Ammon's horn (tissue), 1 donor: ENCODE measurements at regions not wholly inside any gene's neighbourhood (a gene's known extent, or its start where the extent isn't known, plus 50 kb on each side); places are given as distances from the start of the nearest gene placed in this dataset.

Experiments
- DNase-seq: peaks from one replicate; pipeline ENCODE4 v3.0.0-alpha.2; 2016; ENCODE audit warnings: low spot score

GRCh38 chr21:27129215-27129614 lies 162.3 kb upstream of the ADAMTS5 start:
- DNase-seq = no peak

DNA sequence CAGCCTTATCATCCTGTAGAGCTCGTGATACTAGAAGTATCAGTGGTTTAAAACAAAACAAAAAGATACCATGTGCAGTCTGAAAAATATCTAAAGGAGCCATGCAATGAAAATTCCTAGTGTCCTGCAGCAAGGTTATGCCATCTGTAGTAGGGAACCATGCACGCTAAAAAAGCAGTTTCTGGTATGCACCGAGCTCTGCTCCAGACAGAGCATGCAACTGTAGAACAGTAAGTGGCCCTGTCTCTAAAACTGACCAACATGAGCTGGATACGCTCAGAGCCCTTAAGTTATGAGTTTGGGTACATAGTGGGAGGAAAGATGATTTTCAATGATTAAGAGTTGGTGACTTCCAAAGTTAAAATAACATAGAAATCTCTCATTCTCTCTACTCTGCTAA lies 159.3 kb upstream of the ADAMTS5 start:
- no peak for DNase-seq

- DNase-seq = no peak
Observed at GRCh38 chr21:27122686-27123085, 155.8 kb upstream of the ADAMTS5 start.

- DNase-seq = no peak
Observed at GRCh38 chr21:27114111-27114510, 147.2 kb upstream of the ADAMTS5 start.

GRCh38 chr21:27112186-27112585 lies 145.3 kb upstream of the ADAMTS5 start:
- no peak for DNase-seq

- no peak for DNase-seq
Observed at GRCh38 chr21:27110956-27111355, 144.1 kb upstream of the ADAMTS5 start.

- DNase-seq = no peak
Observed at GRCh38 chr21:27108701-27109100, 141.8 kb upstream of the ADAMTS5 start.

- no peak for DNase-seq
Observed at GRCh38 chr21:27108228-27108627, 141.3 kb upstream of the ADAMTS5 start.

GRCh38 chr21:27104846-27105431 lies 138.1 kb upstream of the ADAMTS5 start:
- no peak for DNase-seq

DNA sequence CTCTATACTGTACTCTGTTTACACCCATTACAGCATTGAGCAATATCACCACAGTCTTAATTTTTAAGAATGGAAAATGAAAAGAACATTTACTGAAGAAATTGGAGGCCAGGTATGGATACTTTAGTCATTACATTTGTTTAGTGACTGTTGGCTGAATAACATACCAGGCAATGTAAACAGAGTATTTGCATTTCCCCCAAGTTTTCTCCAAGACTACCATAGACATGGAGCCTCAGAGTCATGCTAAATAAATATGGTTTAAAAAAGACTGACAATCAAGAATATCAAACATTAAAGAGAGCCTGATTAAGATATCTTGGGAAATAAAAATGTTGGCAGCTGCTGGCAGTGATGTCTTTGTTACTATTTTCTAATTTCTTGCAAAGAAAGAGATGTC lies 136.9 kb upstream of the ADAMTS5 start:
- DNase-seq = no peak

- no peak for DNase-seq
Observed at GRCh38 chr21:27101523-27101922, 134.6 kb upstream of the ADAMTS5 start.

DNA sequence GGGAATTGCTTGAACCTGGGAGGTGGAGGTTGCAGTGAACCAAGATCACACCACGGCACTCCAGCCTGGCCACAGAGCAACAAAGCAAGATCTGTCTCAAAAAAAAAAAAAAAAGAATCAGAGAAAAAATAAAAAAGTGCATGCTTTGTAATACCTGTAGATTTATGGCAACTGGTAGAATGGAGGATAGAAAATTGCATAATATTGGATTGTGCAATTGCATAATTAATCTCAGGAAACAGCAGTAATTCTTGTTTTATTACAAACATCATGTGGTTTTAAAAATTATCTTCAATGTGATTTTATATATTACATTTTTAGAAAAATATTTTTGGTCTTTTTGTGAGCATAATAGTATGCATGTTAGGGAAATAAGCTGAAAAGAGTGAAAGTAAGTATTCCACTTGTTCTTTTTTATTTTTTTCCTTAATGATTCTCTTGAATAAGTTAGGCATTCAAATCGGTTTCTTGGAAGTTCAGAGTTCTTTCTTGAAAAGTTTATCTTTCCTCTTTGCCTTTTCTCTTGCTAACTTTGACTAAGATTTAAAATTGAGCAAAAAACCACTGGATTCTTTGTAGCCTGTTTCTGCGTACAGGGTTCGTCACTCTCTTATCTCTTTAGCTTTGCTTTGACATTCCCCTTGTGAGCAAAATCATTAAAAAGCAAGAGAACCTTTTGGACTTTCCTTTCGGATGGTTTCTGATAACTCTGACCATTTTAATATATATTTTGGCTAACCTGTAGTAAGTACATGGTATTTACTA lies 127.5 kb upstream of the ADAMTS5 start:
- DNase-seq = no peak

DNA sequence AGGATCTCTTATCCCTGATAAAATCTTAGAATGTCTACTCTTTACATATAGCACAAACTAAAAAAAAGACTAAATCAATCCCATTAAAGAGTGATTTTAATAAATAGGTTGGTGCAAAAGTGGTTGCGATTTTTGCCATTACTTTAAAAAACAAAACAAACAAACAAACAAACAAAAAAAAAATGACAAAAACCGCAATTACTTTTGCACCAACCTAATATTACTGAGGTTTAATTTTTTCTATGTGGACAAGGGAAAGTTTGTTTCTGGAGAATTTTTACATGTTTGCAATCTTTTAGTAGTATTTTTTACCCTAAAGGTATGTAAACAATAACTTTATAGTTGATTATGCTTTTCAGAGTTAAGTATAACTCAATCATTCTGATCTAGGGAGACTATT lies 119.7 kb upstream of the ADAMTS5 start:
- no peak for DNase-seq

DNA sequence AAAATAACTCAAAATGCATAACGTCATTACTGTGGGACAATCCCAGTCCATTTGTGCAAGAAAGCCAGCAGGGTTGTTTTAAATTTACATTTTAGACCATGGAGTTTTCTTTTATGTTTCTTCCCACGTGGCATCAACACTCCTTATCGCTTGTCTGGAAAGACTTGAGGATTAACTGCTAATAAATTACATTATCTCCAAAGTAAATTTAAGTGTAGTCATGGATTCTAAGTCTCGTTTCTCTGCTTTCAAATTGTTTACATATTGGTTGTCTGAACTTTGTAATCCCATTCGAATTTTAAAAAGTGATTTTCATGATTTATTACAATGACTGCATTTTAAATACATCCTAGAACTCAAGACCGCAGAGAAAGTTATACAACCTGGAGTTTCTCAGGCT lies 119.3 kb upstream of the ADAMTS5 start:
- no peak for DNase-seq

- DNase-seq = no peak
Observed at GRCh38 chr21:27085387-27085786, 118.5 kb upstream of the ADAMTS5 start.

- DNase-seq = no peak
Observed at GRCh38 chr21:27083144-27083543, 116.3 kb upstream of the ADAMTS5 start.

GRCh38 chr21:27082431-27083010 lies 115.6 kb upstream of the ADAMTS5 start:
- no peak for DNase-seq

- DNase-seq = no peak
Observed at GRCh38 chr21:27079636-27080240, 112.8 kb upstream of the ADAMTS5 start.

GRCh38 chr21:27078915-27079314 lies 112.0 kb upstream of the ADAMTS5 start:
- DNase-seq = no peak

DNA sequence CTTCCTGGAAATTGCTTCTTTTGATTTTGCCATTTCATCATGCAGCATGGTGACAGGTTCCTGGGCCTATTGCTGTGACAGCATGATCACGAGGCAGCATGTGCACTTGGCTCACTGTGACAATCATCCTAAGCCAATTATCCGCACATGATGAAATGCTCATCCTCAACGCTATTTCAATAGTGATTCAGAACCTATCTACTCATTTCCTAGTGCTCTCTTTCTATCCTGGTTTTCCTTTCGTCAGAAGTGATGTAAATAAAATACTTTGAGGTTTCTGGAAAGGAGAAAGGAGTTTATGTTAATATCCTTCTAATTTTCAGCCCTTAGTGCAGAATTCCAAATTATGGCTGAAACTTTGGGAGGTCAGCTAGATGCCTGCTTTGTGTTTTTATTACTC lies 110.6 kb upstream of the ADAMTS5 start:
- no peak for DNase-seq

DNA sequence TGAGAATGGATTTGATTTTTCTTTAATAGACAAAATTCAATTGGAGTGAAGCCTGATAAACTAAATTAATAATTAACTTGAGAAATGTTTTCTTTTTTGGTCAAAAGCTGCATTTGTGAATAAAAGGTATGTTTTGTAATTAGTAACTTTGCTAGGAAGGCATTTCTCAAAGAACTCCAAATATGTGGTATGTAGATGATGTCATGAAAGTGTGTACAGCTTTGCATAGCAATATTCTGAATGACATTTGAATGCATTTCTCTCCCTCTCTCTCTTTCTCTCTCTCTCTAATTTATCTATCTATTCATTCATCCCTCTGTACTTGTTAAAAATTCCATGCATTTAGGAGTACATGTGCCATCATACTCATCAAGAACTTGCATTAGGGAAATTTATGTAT lies 109.1 kb upstream of the ADAMTS5 start:
- DNase-seq = no peak

- DNase-seq = no peak
Observed at GRCh38 chr21:27070861-27071670, 104.2 kb upstream of the ADAMTS5 start.
